H9 (cell line): ENCODE measurements at regions not wholly inside any gene's neighbourhood (a gene's known extent, or its start where the extent isn't known, plus 50 kb on each side); places are given as distances from the start of the nearest gene placed in this dataset.

Source experiments
- DNase-seq: peaks from one replicate; pipeline ENCODE4 v3.0.0-alpha.2; 2017
- H2AFZ ChIP-seq: one replicate; pipeline ENCODE4 v1.6.1; 2013; ENCODE audit warnings: mild to moderate bottlenecking, low read length, control low read depth, moderate library complexity
- H2AK5ac ChIP-seq: 2 replicates; pipeline ENCODE4 v1.6.1; 2013; ENCODE audit warnings: low read length, control low read depth, mixed read lengths; ENCODE audit not compliant: insufficient read length
- H2BK120ac ChIP-seq: one replicate; pipeline ENCODE4 v1.6.1; 2013; ENCODE audit warnings: low read depth, mild to moderate bottlenecking, low read length, control low read depth, inconsistent platforms; ENCODE audit not compliant: poor library complexity, severe bottlenecking
- H2BK12ac ChIP-seq: 2 replicates; pipeline ENCODE4 v1.6.1; 2013; ENCODE audit warnings: low read length, control low read depth, mixed read lengths, low read depth; ENCODE audit not compliant: insufficient read length
- H2BK15ac ChIP-seq: 2 replicates; pipeline ENCODE4 v1.6.1; 2013; ENCODE audit warnings: low read depth, low read length, control low read depth
- H2BK20ac ChIP-seq: one replicate; pipeline ENCODE4 v1.6.1; 2013; ENCODE audit warnings: low read depth, mild to moderate bottlenecking, low read length, control low read depth, inconsistent platforms; ENCODE audit not compliant: poor library complexity, severe bottlenecking
- H2BK5ac ChIP-seq: 2 replicates; pipeline ENCODE4 v1.6.1; 2013; ENCODE audit warnings: low read length, control low read depth, mixed read lengths; ENCODE audit not compliant: insufficient read length
- H3K14ac ChIP-seq: 2 replicates; pipeline ENCODE4 v1.6.1; 2013; ENCODE audit warnings: low read length, control low read depth; ENCODE audit not compliant: insufficient read depth
- H3K18ac ChIP-seq: 2 replicates; pipeline ENCODE4 v1.6.1; 2013; ENCODE audit warnings: low read depth, mild to moderate bottlenecking, mixed read lengths, low read length, control low read depth; ENCODE audit not compliant: insufficient read length
- H3K23ac ChIP-seq: 2 replicates; pipeline ENCODE4 v1.6.1; 2013; ENCODE audit warnings: low read length, control low read depth, mixed read lengths, low read depth; ENCODE audit not compliant: insufficient read length
- H3K23me2 ChIP-seq: 2 replicates; pipeline ENCODE4 v1.6.1; 2013; ENCODE audit warnings: low read depth, mild to moderate bottlenecking, mixed read lengths, low read length, control low read depth; ENCODE audit not compliant: insufficient read length, poor library complexity, severe bottlenecking
- H3K27ac ChIP-seq: 2 replicates; pipeline ENCODE4 v1.5.1; 2013; ENCODE audit warnings: low read length, control low read depth, mixed read lengths, low read depth; ENCODE audit not compliant: insufficient read length
- H3K27me3 ChIP-seq: 2 replicates; pipeline ENCODE4 v1.6.1; 2013; ENCODE audit warnings: low read length, control low read depth, inconsistent platforms; ENCODE audit not compliant: insufficient read depth
- H3K4ac ChIP-seq: 2 replicates; pipeline ENCODE4 v1.6.1; 2013; ENCODE audit warnings: low read depth, mild to moderate bottlenecking, control low read depth, inconsistent platforms, low read length, moderate library complexity
- H3K4me1 ChIP-seq: 2 replicates; pipeline ENCODE4 v1.6.1; 2013; ENCODE audit warnings: low read length, control low read depth, inconsistent platforms; ENCODE audit not compliant: insufficient read depth
- H3K4me2 ChIP-seq: 2 replicates; pipeline ENCODE4 v1.6.1; 2013; ENCODE audit warnings: low read length, control low read depth, mixed read lengths; ENCODE audit not compliant: insufficient read length, insufficient read depth
- H3K56ac ChIP-seq: 2 replicates; pipeline ENCODE4 v1.6.1; 2013; ENCODE audit warnings: low read depth, mild to moderate bottlenecking, mixed read lengths, low read length, control low read depth; ENCODE audit not compliant: insufficient read length
- H3K79me1 ChIP-seq: 2 replicates; pipeline ENCODE4 v1.6.1; 2013; ENCODE audit warnings: low read depth, mild to moderate bottlenecking, moderate library complexity, low read length, control low read depth, inconsistent platforms; ENCODE audit not compliant: insufficient read depth, poor library complexity, severe bottlenecking
- H3K79me2 ChIP-seq: 2 replicates; pipeline ENCODE4 v1.6.1; 2013; ENCODE audit warnings: low read length, control low read depth, inconsistent platforms; ENCODE audit not compliant: insufficient read depth
- H3K9ac ChIP-seq: 2 replicates; pipeline ENCODE4 v1.6.1; 2013; ENCODE audit warnings: low read length, control low read depth, mixed read lengths; ENCODE audit not compliant: insufficient read length; ENCODE audit errors: extremely low read depth
- H3K9me3 ChIP-seq: one replicate; pipeline ENCODE4 v1.6.1; 2013; ENCODE audit warnings: low read depth, low read length, inconsistent platforms; ENCODE audit not compliant: control insufficient read depth
- H3T11ph ChIP-seq: one replicate; pipeline ENCODE4 v1.6.1; 2013; ENCODE audit warnings: mild to moderate bottlenecking, low read length, control low read depth, inconsistent platforms
- H4K20me1 ChIP-seq: one replicate; pipeline ENCODE4 v1.6.1; 2013; ENCODE audit not compliant: control insufficient read depth, insufficient read length, insufficient read depth
- H4K5ac ChIP-seq: 2 replicates; pipeline ENCODE4 v1.6.1; 2013; ENCODE audit warnings: low read depth, mild to moderate bottlenecking, mixed read lengths, low read length, control low read depth; ENCODE audit not compliant: insufficient read length
- H4K8ac ChIP-seq: replicated peaks from 2 replicates; pipeline ENCODE4 v1.6.1; 2013; ENCODE audit warnings: low read length, control low read depth, mixed read lengths, low read depth; ENCODE audit not compliant: insufficient read length
- H4K91ac ChIP-seq: 2 replicates; pipeline ENCODE4 v1.6.1; 2013; ENCODE audit warnings: low read depth, mild to moderate bottlenecking, moderate library complexity, mixed read lengths, low read length, control low read depth; ENCODE audit not compliant: insufficient read length
- H3K27ac Mint-ChIP-seq, 3 experiments: 2 replicates in 2 of 3; 3 replicates in 1 of 3; pipeline ENCODE4 v1.8.0; 2020 to 2021; ENCODE audit warnings: mixed read lengths in 3 of 3, mild to moderate bottlenecking in 1 of 3, moderate library complexity in 1 of 3
- H3K27me3 Mint-ChIP-seq: 2 replicates; pipeline ENCODE4 v1.8.0; 2021; ENCODE audit warnings: low read depth, mild to moderate bottlenecking, moderate library complexity, mixed read lengths
- H3K36me3 Mint-ChIP-seq, 3 experiments: 2 replicates in 2 of 3; 3 replicates in 1 of 3; pipeline ENCODE4 v1.8.0; 2020 to 2021; ENCODE audit warnings: low read depth in 3 of 3, mixed read lengths in 3 of 3; ENCODE audit not compliant: insufficient read depth in 1 of 3
- H3K4me1 Mint-ChIP-seq, 2 experiments: 2 replicates each; pipeline ENCODE4 v1.8.0; 2020; ENCODE audit warnings: mixed read lengths in 2 of 2
- H3K4me3 Mint-ChIP-seq, 2 experiments: 2 replicates in 1 of 2; 3 replicates in 1 of 2; pipeline ENCODE4 v1.8.0; 2020 to 2021; ENCODE audit warnings: mild to moderate bottlenecking in 2 of 2, mixed read lengths in 2 of 2, moderate library complexity in 1 of 2
- H3K9me3 Mint-ChIP-seq, 2 experiments: 2 replicates in 1 of 2; 3 replicates in 1 of 2; pipeline ENCODE4 v1.8.0; 2020; ENCODE audit warnings: mild to moderate bottlenecking in 2 of 2, mixed read lengths in 2 of 2, moderate library complexity in 1 of 2
- CTCF ChIP-seq: fragments of 200-600 bp; sonication (generic); conservative IDR thresholded peaks from 3 replicates; pipeline ENCODE4 v1.8.0; 2021; ENCODE audit warnings: antibody characterized with exemption, mild to moderate bottlenecking
- WGBS: extraction: QIAGEN DNeasy Blood & Tissue Kit; methylation state at CpG from one replicate; pipeline ENCODE4 v1.1.7; 2013; ENCODE audit warnings: missing lambda C conversion rate, low lambda C conversion rate, mixed read lengths; ENCODE audit not compliant: insufficient read length; ENCODE audit errors: extremely low coverage; 5-methylcytosine and 5-hydroxymethylcytosine counted together

DNA sequence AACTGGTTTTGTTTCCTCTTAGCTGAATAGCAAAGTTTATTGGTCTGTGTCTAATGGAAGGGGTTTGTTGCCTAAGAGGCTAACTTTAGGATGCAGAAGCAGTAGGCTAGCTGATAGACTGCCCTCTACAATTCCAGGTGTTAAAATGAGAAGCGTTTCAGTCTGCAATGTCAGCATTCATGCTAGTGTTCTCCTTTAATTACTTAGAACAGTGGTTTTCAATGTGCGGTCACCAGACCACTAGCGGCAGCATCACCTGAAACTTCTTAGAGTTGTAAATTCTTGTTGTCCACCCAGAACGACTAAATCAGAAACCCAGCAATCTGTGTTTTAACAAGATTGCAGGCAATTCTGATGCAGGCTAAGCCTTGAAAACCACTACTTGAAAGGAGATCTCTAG lies 392.9 kb downstream of the IPMK start:
- no peak overlapping the region for H4K8ac ChIP-seq

More for the DNA sequence above, 392.9 kb downstream of the IPMK start:
- Histone ChIP-seq H2BK15ac (no peak overlapping the region), H3K14ac (no peak overlapping the region), H3K23me2 (no peaks in the 10 kb centered on the region), H2BK5ac (no peak overlapping the region), H3K79me1 (no peaks in the 10 kb centered on the region), H3K4me1 (peaks cover 3% of the 10 kb centered on the region; the same call in 1 of the 2 replicates), H2AK5ac (no peak overlapping the region), H2BK12ac (no peak overlapping the region), H3K9ac (no peak overlapping the region), H2AFZ (no peak overlapping the region), H3K23ac (no peak overlapping the region), H3K79me2 (no peaks in the 10 kb centered on the region), H3T11ph (no peak overlapping the region), H2BK20ac (no peak overlapping the region), H4K20me1 (no peaks in the 10 kb centered on the region), H3K4me2 (no peak overlapping the region), H3K18ac (no peak overlapping the region), H3K56ac (no peak overlapping the region), H2BK120ac (no peak overlapping the region), H3K4ac (no peak overlapping the region), H4K91ac (no peak overlapping the region), H3K9me3 (no peaks in the 10 kb centered on the region), H3K27me3 (no peaks in the 10 kb centered on the region), H3K27ac (no peak overlapping the region), H4K5ac (no peak overlapping the region)
- Mint-ChIP-seq H3K27me3 (no peaks in the 10 kb centered on the region), H3K4me3 (no peak overlapping the region), H3K9me3 (no peaks in the 10 kb centered on the region), H3K36me3 (peaks cover 0 to 2% (median 0%) of the 10 kb centered on the region in 3 experiments; a peak in 1 of 7 replicates), H3K4me1 (0 out of 4 replicates have a peak, but pooled peaks cover 3 to 4% of the 10 kb centered on the region in 2 experiments), H3K27ac (no peak overlapping the region; a peak in 1 of 7 replicates)
- no peak for DNase-seq
- no peak for TF ChIP-seq CTCF
- WGBS = no CpG with 5 or more reads among the region's 4 CpGs
